K562 (cell line): ENCODE measurements at regions not wholly inside any gene's neighbourhood (a gene's known extent, or its start where the extent isn't known, plus 50 kb on each side); places are given as distances from the start of the nearest gene placed in this dataset.

Source experiments
- ATAC-seq: fragments of 200-7000 bp; cut with Tn5 transposase; 3 replicates; pipeline ENCODE4 v1.9.1; 2020; ENCODE audit warnings: moderate library complexity
- BruUV-seq: library from RNA; stranded (reverse); fragments of 400-500 nt; replicated peaks from 2 replicates; lab custom pipeline; 2021; lab: Mats Ljungman, UMichigan
- CTCF ChIA-PET: fragments of 300-600 bp; formaldehyde crosslinking; extraction: SDS; loops from one replicate; lab custom pipeline; 2021; ENCODE audit warnings: low intra/inter-chr PET ratio; lab: Yijun Ruan, JAX
- POLR2A ChIA-PET: fragments of 300-600, 350-650 bp; sonication (Branson Sonifier 250); formaldehyde crosslinking; extraction: SDS; loops from one replicate; lab custom pipeline; 2021; ENCODE audit warnings: antibody characterized with exemption, inconsistent platforms; lab: Yijun Ruan, JAX
- DNase-seq, 4 experiments: peaks; one replicate each; pipeline versions ENCODE4 v3.0.0 to v3.0.0-alpha.2; 2011 to 2018; ENCODE audit warnings: low spot score in 3 of 4, mixed read lengths in 3 of 4; ENCODE audit errors: extremely low read depth in 1 of 4
- FAIRE-seq: peaks from 2 replicates; lab custom pipeline; 2011; peaks lifted over from hg19 to GRCh38; lab: Jason Lieb, UNC
- H2AFZ ChIP-seq: 2 replicates; pipeline ENCODE4 v1.6.0; 2011; ENCODE audit warnings: low read depth, low read length, control low read depth, inconsistent platforms
- H3K27ac ChIP-seq: fragments of 200-600 bp; 3 replicates; pipeline ENCODE4 v1.8.0; 2011; ENCODE audit warnings: low read depth, mild to moderate bottlenecking, control low read depth, inconsistent platforms, low read length, moderate library complexity, mixed read lengths; ENCODE audit errors: extremely low read depth
- H3K27me3 ChIP-seq, 2 experiments: fragments of 300-600 bp in 1 of 2; 2 replicates in 1 of 2; 3 replicates in 1 of 2; pipeline versions ENCODE4 v1.6.0 to v1.8.0; 2011; ENCODE audit warnings: inconsistent platforms in 2 of 2, low read length in 2 of 2, mild to moderate bottlenecking in 1 of 2, mixed read lengths in 1 of 2, moderate library complexity in 1 of 2; ENCODE audit not compliant: control insufficient read depth in 2 of 2, insufficient read depth in 2 of 2
- H3K36me3 ChIP-seq: fragments of 300-600 bp; 3 replicates; pipeline ENCODE4 v1.8.0; 2011; ENCODE audit warnings: mild to moderate bottlenecking, low read length, inconsistent platforms; ENCODE audit not compliant: control insufficient read depth, insufficient read depth
- H3K4me1 ChIP-seq, 2 experiments: fragments of 200-600 bp in 1 of 2; replicated peaks in 1 of 2; 2 replicates in 1 of 2; 3 replicates in 1 of 2; pipeline versions ENCODE4 v1.5.1 to v1.8.0; 2011; ENCODE audit warnings: inconsistent platforms in 2 of 2, low read length in 2 of 2, mild to moderate bottlenecking in 1 of 2, mixed read lengths in 1 of 2, moderate library complexity in 1 of 2; ENCODE audit not compliant: control insufficient read depth in 2 of 2, insufficient read depth in 2 of 2
- H3K4me2 ChIP-seq: 2 replicates; pipeline ENCODE4 v1.6.1; 2011; ENCODE audit warnings: low read length, control low read depth, inconsistent platforms, mixed read lengths; ENCODE audit not compliant: insufficient read depth
- H3K4me3 ChIP-seq: fragments of 200-600 bp; sonication (generic), shearing (Covaris generic); 2 replicates; pipeline ENCODE4 v1.5.1; 2016; ENCODE audit warnings: control low read depth, inconsistent platforms
- H3K79me2 ChIP-seq: fragments of 200-600 bp; 3 replicates; pipeline ENCODE4 v1.8.0; 2011; ENCODE audit warnings: low read length, inconsistent platforms; ENCODE audit not compliant: control insufficient read depth, insufficient read depth
- H3K9ac ChIP-seq, 2 experiments: 2 replicates each; pipeline versions ENCODE4 v1.6.0 to v1.6.1; 2011; ENCODE audit warnings: low read depth in 2 of 2, low read length in 2 of 2, control low read depth in 1 of 2, inconsistent platforms in 1 of 2, mild to moderate bottlenecking in 1 of 2, mixed read lengths in 1 of 2; ENCODE audit not compliant: insufficient read depth in 1 of 2
- H3K9me1 ChIP-seq: one replicate; pipeline ENCODE4 v1.6.0; 2011; ENCODE audit warnings: inconsistent platforms, mild to moderate bottlenecking, low read length, moderate library complexity; ENCODE audit not compliant: control insufficient read depth, insufficient read depth
- H3K9me3 ChIP-seq: replicated peaks from 2 replicates; pipeline ENCODE4 v1.5.1; 2011; ENCODE audit warnings: low read depth, low read length, inconsistent platforms; ENCODE audit not compliant: control insufficient read depth, insufficient read depth
- H4K20me1 ChIP-seq: replicated peaks from 2 replicates; pipeline ENCODE4 v1.6.1; 2011; ENCODE audit warnings: low read length, inconsistent platforms, mixed read lengths; ENCODE audit not compliant: control insufficient read depth, insufficient read depth
- BDP1 ChIP-seq: IDR thresholded peaks from 3 replicates; pipeline ENCODE4 v1.6.1; 2011; ENCODE audit not compliant: insufficient read length, insufficient read depth
- DACH1 ChIP-seq: fragments of 450-650 bp; IDR thresholded peaks from 2 replicates; pipeline ENCODE4 v1.6.1; 2018; ENCODE audit not compliant: partially characterized antibody
- FOXK1 ChIP-seq: sonication (generic); formaldehyde crosslinking; IDR thresholded peaks from 2 replicates; pipeline ENCODE4 v1.8.0; 2022; ENCODE audit warnings: missing genetic modification reagents, mild to moderate bottlenecking, borderline replicate concordance
- GABPB1 ChIP-seq: sonication (generic); formaldehyde crosslinking; IDR thresholded peaks from 2 replicates; pipeline ENCODE4 v1.8.0; 2022; ENCODE audit warnings: mild to moderate bottlenecking, missing genetic modification reagents
- GTF2A2 ChIP-seq: IDR thresholded peaks from 2 replicates; pipeline ENCODE4 v1.6.1; 2016; ENCODE audit warnings: mild to moderate bottlenecking, missing genetic modification characterization, missing compliant biosample characterization
- HDAC3 ChIP-seq: fragments of 450-650 bp; IDR thresholded peaks from 2 replicates; pipeline ENCODE4 v1.6.1; 2018; ENCODE audit warnings: borderline replicate concordance, mild to moderate bottlenecking, moderate library complexity; ENCODE audit not compliant: partially characterized antibody
- MAFG ChIP-seq: fragments of 450-650 bp; conservative IDR thresholded peaks from 2 replicates; pipeline ENCODE4 v1.6.1; 2016; ENCODE audit warnings: missing genetic modification characterization, missing compliant biosample characterization
- MITF ChIP-seq: IDR thresholded peaks from 2 replicates; pipeline ENCODE4 v1.6.1; 2014; ENCODE audit warnings: antibody characterized with exemption
- MLX ChIP-seq, 2 experiments: fragments of 450-650 bp in 1 of 2; sonication (generic) in 1 of 2; formaldehyde crosslinking; conservative IDR thresholded peaks; 2 replicates each; pipeline versions ENCODE4 v1.4.0 to v1.8.1; 2020 to 2022; ENCODE audit warnings: mild to moderate bottlenecking in 1 of 2, missing genetic modification reagents in 1 of 2
- POLR2B ChIP-seq: fragments of 450-650 bp; IDR thresholded peaks from 2 replicates; pipeline ENCODE4 v1.6.1; 2018; ENCODE audit warnings: low read depth; ENCODE audit not compliant: partially characterized antibody
- PRMT5 ChIP-seq: sonication (generic); formaldehyde crosslinking; IDR thresholded peaks from 2 replicates; pipeline ENCODE4 v1.5.0; 2020; ENCODE audit warnings: missing genetic modification reagents
- SIN3B ChIP-seq: fragments of 450-650 bp; IDR thresholded peaks from 2 replicates; pipeline ENCODE4 v1.6.1; 2017; ENCODE audit warnings: low read depth, mild to moderate bottlenecking, moderate library complexity
- SPI1 ChIP-seq: IDR thresholded peaks from 2 replicates; pipeline ENCODE4 v1.6.1; 2011; ENCODE audit warnings: low read depth, low read length, control low read depth, borderline replicate concordance
- YBX1 ChIP-seq: fragments of 450-650 bp; IDR thresholded peaks from 2 replicates; pipeline ENCODE4 v1.7.1; 2016; ENCODE audit warnings: mild to moderate bottlenecking
- ZKSCAN3 ChIP-seq: fragments of 250-450 bp; sonication (Bioruptor Pico); IDR thresholded peaks from 2 replicates; pipeline ENCODE4 v1.4.0; 2020
- ZNF124 ChIP-seq: sonication (generic); formaldehyde crosslinking; IDR thresholded peaks from 2 replicates; pipeline ENCODE4 v1.8.1; 2022; ENCODE audit warnings: missing genetic modification reagents
- ZNF3 ChIP-seq: fragments of 250-450 bp; sonication (Bioruptor Pico); IDR thresholded peaks from 2 replicates; pipeline ENCODE4 v1.5.0; 2021; ENCODE audit warnings: mild to moderate bottlenecking, moderate library complexity
- in situ Hi-C: fragments of 300-500 bp; cut with MboI; formaldehyde crosslinking; loops from 4 replicates; pipeline ENCODE4 v1.15.0; 2018; ENCODE audit warnings: inconsistent platforms, mixed read lengths
- intact Hi-C: fragments of 100-400 bp; cut with micrococcal nuclease; formaldehyde crosslinking; loops from 2 replicates; pipeline ENCODE4 v1.14.2; 2022
- TF ChIP-seq, protein P1 (sequence below), 2 experiments: fragments of 150-350 bp in 1 of 2; IDR thresholded peaks; 2 replicates each; pipeline ENCODE4 v1.6.1; 2012 to 2016; ENCODE audit warnings: low read depth in 2 of 2, low read length in 2 of 2, mild to moderate bottlenecking in 1 of 2, moderate library complexity in 1 of 2
- TF ChIP-seq, protein P2 (sequence below): fragments of 450-650 bp; conservative IDR thresholded peaks from 2 replicates; pipeline ENCODE4 v1.6.1; 2016; ENCODE audit warnings: missing genetic modification characterization, low read depth, mild to moderate bottlenecking, missing compliant biosample characterization, moderate library complexity

- H3K9me3 ChIP-seq, result no peaks in the 10 kb centered on the region
- H3K36me3 ChIP-seq, result no peaks in the 10 kb centered on the region
- H2AFZ ChIP-seq, result no peak overlapping the region
- ChIA-PET CTCF (no interaction called here), POLR2A (no interaction called here)
- H3K79me2 ChIP-seq, result no peaks in the 10 kb centered on the region
- H3K4me2 ChIP-seq, result no peak overlapping the region
- intact Hi-C loops, result no loop called here
- H3K27me3 ChIP-seq, result no peaks in the 10 kb centered on the region
- no peak for DNase-seq
- in situ Hi-C loops, result no loop called here
- H3K27ac ChIP-seq, result no peak overlapping the region
- no peak for TF ChIP-seq DACH1
- no peak for TF ChIP-seq MAFG (tag)
- TF ChIP-seq ZNF3 (CRISPR knock-in tag), result no peak
- TF ChIP-seq GABPB1, result no peak
- TF ChIP-seq, protein P1, sequence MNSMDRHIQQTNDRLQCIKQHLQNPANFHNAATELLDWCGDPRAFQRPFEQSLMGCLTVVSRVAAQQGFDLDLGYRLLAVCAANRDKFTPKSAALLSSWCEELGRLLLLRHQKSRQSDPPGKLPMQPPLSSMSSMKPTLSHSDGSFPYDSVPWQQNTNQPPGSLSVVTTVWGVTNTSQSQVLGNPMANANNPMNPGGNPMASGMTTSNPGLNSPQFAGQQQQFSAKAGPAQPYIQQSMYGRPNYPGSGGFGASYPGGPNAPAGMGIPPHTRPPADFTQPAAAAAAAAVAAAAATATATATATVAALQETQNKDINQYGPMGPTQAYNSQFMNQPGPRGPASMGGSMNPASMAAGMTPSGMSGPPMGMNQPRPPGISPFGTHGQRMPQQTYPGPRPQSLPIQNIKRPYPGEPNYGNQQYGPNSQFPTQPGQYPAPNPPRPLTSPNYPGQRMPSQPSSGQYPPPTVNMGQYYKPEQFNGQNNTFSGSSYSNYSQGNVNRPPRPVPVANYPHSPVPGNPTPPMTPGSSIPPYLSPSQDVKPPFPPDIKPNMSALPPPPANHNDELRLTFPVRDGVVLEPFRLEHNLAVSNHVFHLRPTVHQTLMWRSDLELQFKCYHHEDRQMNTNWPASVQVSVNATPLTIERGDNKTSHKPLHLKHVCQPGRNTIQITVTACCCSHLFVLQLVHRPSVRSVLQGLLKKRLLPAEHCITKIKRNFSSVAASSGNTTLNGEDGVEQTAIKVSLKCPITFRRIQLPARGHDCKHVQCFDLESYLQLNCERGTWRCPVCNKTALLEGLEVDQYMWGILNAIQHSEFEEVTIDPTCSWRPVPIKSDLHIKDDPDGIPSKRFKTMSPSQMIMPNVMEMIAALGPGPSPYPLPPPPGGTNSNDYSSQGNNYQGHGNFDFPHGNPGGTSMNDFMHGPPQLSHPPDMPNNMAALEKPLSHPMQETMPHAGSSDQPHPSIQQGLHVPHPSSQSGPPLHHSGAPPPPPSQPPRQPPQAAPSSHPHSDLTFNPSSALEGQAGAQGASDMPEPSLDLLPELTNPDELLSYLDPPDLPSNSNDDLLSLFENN (IDR thresholded peaks at IDR 0.05; ENCODE audit: low read depth in 2 of 2, low read length in 2 of 2), result no peak
- TF ChIP-seq MLX (CRISPR knock-in tag; conservative IDR thresholded peaks at IDR 0.05), result no peak
- no peak for TF ChIP-seq BDP1
- TF ChIP-seq, protein P2, sequence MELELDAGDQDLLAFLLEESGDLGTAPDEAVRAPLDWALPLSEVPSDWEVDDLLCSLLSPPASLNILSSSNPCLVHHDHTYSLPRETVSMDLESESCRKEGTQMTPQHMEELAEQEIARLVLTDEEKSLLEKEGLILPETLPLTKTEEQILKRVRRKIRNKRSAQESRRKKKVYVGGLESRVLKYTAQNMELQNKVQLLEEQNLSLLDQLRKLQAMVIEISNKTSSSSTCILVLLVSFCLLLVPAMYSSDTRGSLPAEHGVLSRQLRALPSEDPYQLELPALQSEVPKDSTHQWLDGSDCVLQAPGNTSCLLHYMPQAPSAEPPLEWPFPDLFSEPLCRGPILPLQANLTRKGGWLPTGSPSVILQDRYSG, result no peak
- no peak for TF ChIP-seq MITF
- TF ChIP-seq YBX1, result no peak
- no peak for TF ChIP-seq HDAC3
- no peak for TF ChIP-seq PRMT5 (CRISPR knock-in tag)
- TF ChIP-seq ZNF124 (CRISPR knock-in tag), result no peak
- TF ChIP-seq GTF2A2 (tag), result no peak
- no peak for TF ChIP-seq ZKSCAN3 (CRISPR knock-in tag)
- TF ChIP-seq SIN3B, result no peak
- no peak for TF ChIP-seq SPI1
- TF ChIP-seq FOXK1 (CRISPR knock-in tag), result no peak
- TF ChIP-seq POLR2B, result no peak
- H4K20me1 ChIP-seq, result no peaks in the 10 kb centered on the region
- H3K9me1 ChIP-seq, result no peaks in the 10 kb centered on the region
- H3K4me3 ChIP-seq, result no peak overlapping the region
- BruUV-seq, result no TSS peak
- no peaks in the 10 kb centered on the region for H3K4me1 ChIP-seq
- ATAC-seq, result no peak
- H3K9ac ChIP-seq, result no peak overlapping the region
- FAIRE-seq, result no peak
Observed at GRCh38 chr6:144768551-144769075, 483.5 kb downstream of the UTRN start.
